WTC11 (cell line): ENCODE measurements at regions not wholly inside any gene's neighbourhood (a gene's known extent, or its start where the extent isn't known, plus 50 kb on each side); places are given as distances from the start of the nearest gene placed in this dataset.

Experiments
- ELF4 ChIP-seq: sonication (generic); formaldehyde crosslinking; IDR thresholded peaks from 2 replicates; pipeline ENCODE4 v1.8.1; 2022; ENCODE audit warnings: low read depth, mild to moderate bottlenecking, moderate library complexity, missing genetic modification reagents
- ETV6 ChIP-seq: sonication (generic); formaldehyde crosslinking; IDR thresholded peaks from 2 replicates; pipeline ENCODE4 v1.8.1; 2022; ENCODE audit warnings: mild to moderate bottlenecking, missing genetic modification reagents
- GABPB1 ChIP-seq: sonication (generic); formaldehyde crosslinking; IDR thresholded peaks from 2 replicates; pipeline ENCODE4 v1.8.1; 2023; ENCODE audit warnings: mild to moderate bottlenecking, missing genetic modification reagents
- IRF2 ChIP-seq: sonication (generic); formaldehyde crosslinking; IDR thresholded peaks from 2 replicates; pipeline ENCODE4 v1.8.0; 2022; ENCODE audit warnings: low read depth, missing genetic modification reagents, borderline replicate concordance
- NFATC4 ChIP-seq: fragments of 250-450 bp; sonication (Bioruptor Pico); IDR thresholded peaks from 2 replicates; pipeline ENCODE4 v1.9.0; 2021; ENCODE audit warnings: mild to moderate bottlenecking
- TF ChIP-seq, protein P1 (sequence below): fragments of 200-600 bp; IDR thresholded peaks from 2 replicates; pipeline ENCODE4 v1.8.0; 2022; ENCODE audit warnings: antibody characterized with exemption
- TF ChIP-seq, protein P2 (sequence below): sonication (generic); formaldehyde crosslinking; IDR thresholded peaks from 2 replicates; pipeline ENCODE4 v1.8.0; 2022; ENCODE audit warnings: mild to moderate bottlenecking, missing genetic modification reagents
- TF ChIP-seq, protein P3 (sequence below): fragments of 250-450 bp; sonication (Bioruptor Pico); IDR thresholded peaks from 2 replicates; pipeline ENCODE4 v2.1.2; 2022; ENCODE audit warnings: mild to moderate bottlenecking, moderate library complexity
- TF ChIP-seq, protein P4 (sequence below): sonication (generic); formaldehyde crosslinking; conservative IDR thresholded peaks from 2 replicates; pipeline ENCODE4 v1.8.1; 2023; ENCODE audit warnings: mild to moderate bottlenecking, low read depth, missing genetic modification reagents, moderate library complexity

DNA sequence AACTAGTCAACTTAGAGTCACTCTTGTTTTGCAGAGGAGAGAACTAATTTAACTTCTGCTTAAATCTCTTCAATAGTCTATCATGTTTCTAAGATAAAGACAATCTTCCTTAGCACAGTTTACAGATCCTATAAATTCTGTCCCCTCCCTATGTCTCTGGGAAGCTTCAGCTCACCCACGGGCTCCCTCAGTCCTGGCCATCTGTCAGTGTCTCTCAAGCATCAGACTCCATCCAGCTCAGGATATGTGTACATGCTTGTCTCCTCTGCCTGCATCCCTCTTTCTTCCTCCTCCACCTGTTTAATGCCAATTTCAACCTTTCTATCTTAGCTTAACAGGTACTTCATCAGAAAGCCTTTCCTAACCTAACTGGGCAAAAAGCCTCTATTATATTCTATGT is 177.1 kb upstream of the PTER start:
- TF ChIP-seq, protein P1, sequence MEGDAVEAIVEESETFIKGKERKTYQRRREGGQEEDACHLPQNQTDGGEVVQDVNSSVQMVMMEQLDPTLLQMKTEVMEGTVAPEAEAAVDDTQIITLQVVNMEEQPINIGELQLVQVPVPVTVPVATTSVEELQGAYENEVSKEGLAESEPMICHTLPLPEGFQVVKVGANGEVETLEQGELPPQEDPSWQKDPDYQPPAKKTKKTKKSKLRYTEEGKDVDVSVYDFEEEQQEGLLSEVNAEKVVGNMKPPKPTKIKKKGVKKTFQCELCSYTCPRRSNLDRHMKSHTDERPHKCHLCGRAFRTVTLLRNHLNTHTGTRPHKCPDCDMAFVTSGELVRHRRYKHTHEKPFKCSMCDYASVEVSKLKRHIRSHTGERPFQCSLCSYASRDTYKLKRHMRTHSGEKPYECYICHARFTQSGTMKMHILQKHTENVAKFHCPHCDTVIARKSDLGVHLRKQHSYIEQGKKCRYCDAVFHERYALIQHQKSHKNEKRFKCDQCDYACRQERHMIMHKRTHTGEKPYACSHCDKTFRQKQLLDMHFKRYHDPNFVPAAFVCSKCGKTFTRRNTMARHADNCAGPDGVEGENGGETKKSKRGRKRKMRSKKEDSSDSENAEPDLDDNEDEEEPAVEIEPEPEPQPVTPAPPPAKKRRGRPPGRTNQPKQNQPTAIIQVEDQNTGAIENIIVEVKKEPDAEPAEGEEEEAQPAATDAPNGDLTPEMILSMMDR, result no peak
- TF ChIP-seq, protein P2, sequence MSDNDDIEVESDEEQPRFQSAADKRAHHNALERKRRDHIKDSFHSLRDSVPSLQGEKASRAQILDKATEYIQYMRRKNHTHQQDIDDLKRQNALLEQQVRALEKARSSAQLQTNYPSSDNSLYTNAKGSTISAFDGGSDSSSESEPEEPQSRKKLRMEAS, result no peak
- TF ChIP-seq, protein P3, sequence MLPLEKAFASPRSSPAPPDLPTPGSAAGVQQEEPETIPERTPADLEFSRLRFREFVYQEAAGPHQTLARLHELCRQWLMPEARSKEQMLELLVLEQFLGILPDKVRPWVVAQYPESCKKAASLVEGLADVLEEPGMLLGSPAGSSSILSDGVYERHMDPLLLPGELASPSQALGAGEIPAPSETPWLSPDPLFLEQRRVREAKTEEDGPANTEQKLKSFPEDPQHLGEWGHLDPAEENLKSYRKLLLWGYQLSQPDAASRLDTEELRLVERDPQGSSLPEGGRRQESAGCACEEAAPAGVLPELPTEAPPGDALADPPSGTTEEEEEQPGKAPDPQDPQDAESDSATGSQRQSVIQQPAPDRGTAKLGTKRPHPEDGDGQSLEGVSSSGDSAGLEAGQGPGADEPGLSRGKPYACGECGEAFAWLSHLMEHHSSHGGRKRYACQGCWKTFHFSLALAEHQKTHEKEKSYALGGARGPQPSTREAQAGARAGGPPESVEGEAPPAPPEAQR, result no peak
- no peak for TF ChIP-seq NFATC4 (CRISPR knock-in tag)
- TF ChIP-seq, protein P4, sequence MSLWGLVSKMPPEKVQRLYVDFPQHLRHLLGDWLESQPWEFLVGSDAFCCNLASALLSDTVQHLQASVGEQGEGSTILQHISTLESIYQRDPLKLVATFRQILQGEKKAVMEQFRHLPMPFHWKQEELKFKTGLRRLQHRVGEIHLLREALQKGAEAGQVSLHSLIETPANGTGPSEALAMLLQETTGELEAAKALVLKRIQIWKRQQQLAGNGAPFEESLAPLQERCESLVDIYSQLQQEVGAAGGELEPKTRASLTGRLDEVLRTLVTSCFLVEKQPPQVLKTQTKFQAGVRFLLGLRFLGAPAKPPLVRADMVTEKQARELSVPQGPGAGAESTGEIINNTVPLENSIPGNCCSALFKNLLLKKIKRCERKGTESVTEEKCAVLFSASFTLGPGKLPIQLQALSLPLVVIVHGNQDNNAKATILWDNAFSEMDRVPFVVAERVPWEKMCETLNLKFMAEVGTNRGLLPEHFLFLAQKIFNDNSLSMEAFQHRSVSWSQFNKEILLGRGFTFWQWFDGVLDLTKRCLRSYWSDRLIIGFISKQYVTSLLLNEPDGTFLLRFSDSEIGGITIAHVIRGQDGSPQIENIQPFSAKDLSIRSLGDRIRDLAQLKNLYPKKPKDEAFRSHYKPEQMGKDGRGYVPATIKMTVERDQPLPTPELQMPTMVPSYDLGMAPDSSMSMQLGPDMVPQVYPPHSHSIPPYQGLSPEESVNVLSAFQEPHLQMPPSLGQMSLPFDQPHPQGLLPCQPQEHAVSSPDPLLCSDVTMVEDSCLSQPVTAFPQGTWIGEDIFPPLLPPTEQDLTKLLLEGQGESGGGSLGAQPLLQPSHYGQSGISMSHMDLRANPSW (CRISPR knock-in tag), result no peak
- TF ChIP-seq IRF2 (CRISPR knock-in tag), result no peak
- no peak for TF ChIP-seq GABPB1 (CRISPR knock-in tag)
- no peak for TF ChIP-seq ELF4 (CRISPR knock-in tag)
- TF ChIP-seq ETV6 (CRISPR knock-in tag), result no peak
